GM18499 (cell line): ENCODE measurements at regions not wholly inside any gene's neighbourhood (a gene's known extent, or its start where the extent isn't known, plus 50 kb on each side); places are given as distances from the start of the nearest gene placed in this dataset.
"Not testable (repeated sequence)": the region's sequence is repeated elsewhere in the genome, so short reads cannot be mapped to it uniquely, and the experiment has no call there.

Source experiments
- ATAC-seq: cut with Tn5 transposase; IDR thresholded peaks from one replicate; pipeline ENCODE4 v1.9.1; 2021; ENCODE audit warnings: moderate number of reproducible peaks; ENCODE audit not compliant: insufficient read depth, unreplicated experiment

GRCh38 chr3:110419096-110419495 is 652.5 kb upstream of the NECTIN3 start:
- ATAC-seq = no peak

GRCh38 chr3:110419601-110420000 is 652.0 kb upstream of the NECTIN3 start:
- ATAC-seq = no peak

GRCh38 chr3:110420158-110420641 is 651.4 kb upstream of the NECTIN3 start:
- ATAC-seq = no peak

GRCh38 chr3:110423276-110423675 is 648.3 kb upstream of the NECTIN3 start:
- no peak for ATAC-seq

GRCh38 chr3:110430146-110430545 is 641.5 kb upstream of the NECTIN3 start:
- ATAC-seq = no peak

- ATAC-seq = no peak
Measured at GRCh38 chr3:110436209-110436608, 635.4 kb upstream of the NECTIN3 start.

GRCh38 chr3:110440066-110440653 is 631.5 kb upstream of the NECTIN3 start:
- not testable (repeated sequence) for ATAC-seq

- ATAC-seq = no peak
Measured at GRCh38 chr3:110454066-110454465, 617.5 kb upstream of the NECTIN3 start.

GRCh38 chr3:110456001-110456400 is 615.6 kb upstream of the NECTIN3 start:
- no peak for ATAC-seq

GRCh38 chr3:110456438-110457138 is 615.0 kb upstream of the NECTIN3 start:
- no peak for ATAC-seq

- ATAC-seq = no peak
Measured at GRCh38 chr3:110457508-110457907, 614.1 kb upstream of the NECTIN3 start.

GRCh38 chr3:110459021-110459420 is 612.6 kb upstream of the NECTIN3 start:
- no peak for ATAC-seq

- ATAC-seq = no peak
Measured at GRCh38 chr3:110470310-110470709, 601.3 kb upstream of the NECTIN3 start.

- ATAC-seq = no peak
Measured at GRCh38 chr3:110473405-110473804, 598.2 kb upstream of the NECTIN3 start.

GRCh38 chr3:110474397-110474796 is 597.2 kb upstream of the NECTIN3 start:
- no peak for ATAC-seq

- no peak for ATAC-seq
Measured at GRCh38 chr3:110478377-110479054, 593.1 kb upstream of the NECTIN3 start.

- no peak for ATAC-seq
Measured at GRCh38 chr3:110479731-110480130, 591.9 kb upstream of the NECTIN3 start.

GRCh38 chr3:110485389-110485788 is 586.2 kb upstream of the NECTIN3 start:
- ATAC-seq = no peak

- no peak for ATAC-seq
Measured at GRCh38 chr3:110487840-110488239, 583.8 kb upstream of the NECTIN3 start.

- no peak for ATAC-seq
Measured at GRCh38 chr3:110491413-110491812, 580.2 kb upstream of the NECTIN3 start.

GRCh38 chr3:110492876-110493275 is 578.7 kb upstream of the NECTIN3 start:
- no peak for ATAC-seq
